NCI-H524 treated with DMSO at 0.1 percent for 48 hours (cell line): ENCODE measurements at regions not wholly inside any gene's neighbourhood (a gene's known extent, or its start where the extent isn't known, plus 50 kb on each side); places are given as distances from the start of the nearest gene placed in this dataset.
"Not testable (repeated sequence)": the region's sequence is repeated elsewhere in the genome, so short reads cannot be mapped to it uniquely, and the experiment has no call there.

ENCODE experiments used
- DNase-seq: peaks from one replicate; lab custom pipeline; 2025; lab: John Stamatoyannopoulos, UW

GRCh38 chr14:81584495-81584894 is 50.8 kb upstream of the SEL1L start:
- no peak for DNase-seq

GRCh38 chr14:81589381-81590065 is 55.9 kb upstream of the SEL1L start:
- DNase-seq: no peak

DNA sequence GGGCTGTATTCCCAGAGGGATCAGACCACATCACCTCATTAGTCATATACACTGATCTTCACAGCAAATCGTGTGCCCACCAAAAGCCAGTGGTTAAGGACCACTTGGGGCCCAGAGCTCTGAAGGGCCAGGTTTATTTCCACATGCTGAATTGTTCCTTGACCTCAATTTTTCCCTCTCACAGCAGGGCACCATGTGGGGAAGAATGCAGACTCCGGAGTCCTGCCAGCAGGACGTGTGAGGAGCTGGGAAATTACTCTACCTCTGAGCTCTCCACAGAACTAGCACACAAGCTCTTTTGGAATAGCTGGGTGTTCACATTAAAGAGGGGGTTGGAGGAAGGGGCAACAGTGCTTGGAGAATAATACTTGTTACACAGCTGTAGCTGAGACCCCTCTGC is 57.6 kb upstream of the SEL1L start:
- DNase-seq: no peak

DNA sequence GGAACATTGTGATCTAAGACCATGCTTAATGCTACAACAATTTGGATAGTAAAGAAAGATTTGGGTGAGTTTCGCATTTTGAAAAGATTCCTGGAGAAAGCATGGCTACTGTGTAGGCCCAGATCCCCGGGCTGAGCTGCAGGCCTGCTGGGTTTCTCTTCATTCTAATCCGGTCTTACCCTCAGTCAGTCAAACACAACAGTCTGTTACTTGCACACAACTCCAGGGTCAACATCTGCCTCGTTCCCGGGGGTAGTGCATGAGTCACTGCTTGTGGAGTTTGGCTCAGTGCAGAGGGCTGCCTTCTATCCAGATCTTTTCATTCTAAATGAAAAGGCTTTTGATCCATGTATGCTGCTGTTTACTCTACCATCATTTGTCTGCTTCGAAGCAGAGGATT is 60.4 kb upstream of the SEL1L start:
- DNase-seq: no peak

GRCh38 chr14:81605660-81606059 is 72.0 kb upstream of the SEL1L start:
- peak; percentile 57 for DNase-seq

DNA sequence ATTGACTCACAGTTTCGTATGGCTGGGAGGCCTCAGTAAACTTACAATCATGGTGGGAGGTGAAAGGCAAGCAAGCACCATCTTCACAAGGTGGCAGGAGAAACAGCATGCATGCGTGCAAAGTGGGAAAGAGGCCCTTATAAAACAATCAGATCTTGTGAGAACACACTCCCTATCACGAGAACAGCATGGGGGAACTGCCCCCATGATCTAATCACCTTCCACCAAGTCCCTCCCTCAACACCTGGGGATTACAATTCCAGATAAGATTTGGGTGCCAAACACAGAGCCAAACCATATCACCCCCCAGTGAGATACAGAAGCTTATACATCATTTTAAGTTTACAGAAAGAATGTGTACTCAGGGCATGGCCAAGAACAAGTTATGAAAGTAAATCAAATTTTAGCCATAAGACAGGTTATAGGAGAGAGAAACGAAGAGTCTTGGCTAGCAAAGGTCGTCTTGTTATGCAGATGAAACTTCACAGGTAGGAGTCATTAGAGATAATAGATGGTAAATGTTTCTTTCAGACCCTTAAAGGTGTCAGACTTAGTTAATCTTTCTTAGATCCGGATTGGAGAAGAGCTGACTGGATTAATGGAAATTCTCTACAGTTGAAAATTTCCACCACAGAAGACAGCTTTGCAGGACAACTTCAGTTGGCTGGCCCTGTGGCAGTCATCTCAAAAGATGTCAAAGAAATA is 79.8 kb upstream of the SEL1L start:
- no peak for DNase-seq

- DNase-seq: not testable (repeated sequence)
These were observed 80.6 kb upstream of the SEL1L start for GRCh38 chr14:81614302-81614701.

GRCh38 chr14:81618695-81619094 is 85.0 kb upstream of the SEL1L start:
- no peak for DNase-seq

DNA sequence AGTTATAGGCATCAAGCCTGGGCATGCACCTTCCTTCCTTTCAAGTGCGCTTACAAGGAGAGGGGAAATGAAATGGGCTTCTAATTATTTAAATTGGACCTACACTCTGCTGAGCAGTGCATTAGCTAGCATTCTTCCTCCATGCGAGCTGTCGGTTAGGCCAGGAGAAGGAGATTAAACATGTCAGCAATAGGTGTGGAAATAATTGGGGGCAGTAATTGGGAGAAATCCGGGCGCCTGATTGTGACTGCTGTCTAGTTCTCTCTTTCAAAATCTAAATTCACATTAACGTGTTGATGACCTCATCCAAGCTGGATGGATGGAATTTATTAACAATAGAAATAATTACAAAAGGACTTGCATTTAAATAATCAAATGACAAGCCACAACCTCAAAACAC is 86.2 kb upstream of the SEL1L start:
- DNase-seq: no peak

DNA sequence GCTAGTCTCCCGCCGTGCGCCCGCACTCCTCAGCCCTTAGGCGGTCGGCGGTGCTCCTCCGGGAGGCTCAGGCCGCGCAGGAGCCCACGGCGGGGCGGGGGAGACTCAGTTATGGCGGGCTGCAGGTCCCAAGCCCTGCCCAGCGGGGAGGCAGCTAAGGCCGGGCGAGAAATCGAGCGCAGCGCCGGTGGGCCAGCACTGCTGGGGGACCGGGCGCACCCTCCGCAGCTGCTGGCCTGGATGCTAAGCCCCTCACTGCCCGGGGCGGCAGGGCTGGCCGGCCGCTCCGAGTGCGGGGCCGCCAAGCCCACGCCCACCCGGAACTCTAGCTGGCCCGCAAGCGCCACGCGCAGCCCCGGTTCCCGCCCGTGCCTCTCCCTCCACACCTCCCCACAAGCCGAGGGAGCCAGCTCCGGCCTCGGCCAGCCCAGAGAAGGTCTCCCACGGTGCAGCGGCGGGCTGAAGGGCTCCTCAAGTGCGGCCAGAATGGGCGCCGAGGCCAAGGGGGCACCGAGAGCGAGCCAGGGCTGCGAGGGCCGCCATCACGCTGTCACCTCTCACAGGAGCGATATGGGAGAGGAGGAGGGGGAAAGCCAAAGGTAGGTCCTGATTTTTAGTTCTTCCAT is 90.2 kb upstream of the SEL1L start:
- DNase-seq: not testable (repeated sequence)

- DNase-seq: peak; percentile 59
These were observed 91.7 kb upstream of the SEL1L start for GRCh38 chr14:81625343-81625742.

DNA sequence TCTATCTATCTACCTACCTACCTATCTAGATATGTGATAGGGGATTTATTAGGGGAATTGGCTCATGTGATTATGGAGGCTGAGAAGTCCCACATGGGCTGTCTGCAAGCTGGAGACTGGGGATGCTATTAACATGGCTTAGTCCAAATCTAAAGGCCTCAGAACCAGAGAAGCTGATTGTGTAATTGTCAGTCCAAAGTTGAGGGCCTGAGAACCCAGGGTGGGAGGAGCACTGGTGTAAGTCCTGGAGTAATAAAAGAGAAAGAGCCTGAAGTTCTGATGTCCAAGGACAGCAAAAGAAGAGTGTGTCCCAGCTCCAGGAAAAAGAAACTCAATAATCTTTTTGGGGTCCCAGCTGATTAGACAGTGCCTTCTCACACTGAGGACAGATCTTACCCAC is 98.5 kb upstream of the SEL1L start:
- no peak for DNase-seq

DNA sequence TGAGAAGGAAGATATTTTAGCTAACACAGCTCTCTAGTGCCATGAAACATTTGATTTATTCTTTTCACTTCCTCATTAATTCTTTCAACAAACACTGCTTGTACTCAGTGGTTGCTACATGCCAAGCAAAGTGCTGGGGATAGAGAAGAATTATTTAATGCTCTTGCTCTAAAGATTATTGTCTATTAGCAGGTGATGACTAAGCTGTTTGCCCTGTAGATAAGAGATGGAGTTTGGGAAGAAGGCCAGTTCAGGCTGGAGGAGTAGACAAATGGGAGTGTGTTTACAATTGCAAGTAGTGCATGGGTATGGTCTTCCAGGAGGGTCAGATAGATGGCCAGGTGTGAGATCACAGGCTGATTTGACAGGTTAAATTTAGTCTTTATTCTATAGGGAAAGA is 99.8 kb upstream of the SEL1L start:
- no peak for DNase-seq

- DNase-seq: no peak
These were observed 104.0 kb upstream of the SEL1L start for GRCh38 chr14:81637639-81638038.

- no peak for DNase-seq
These were observed 105.1 kb upstream of the SEL1L start for GRCh38 chr14:81638656-81639280.

DNA sequence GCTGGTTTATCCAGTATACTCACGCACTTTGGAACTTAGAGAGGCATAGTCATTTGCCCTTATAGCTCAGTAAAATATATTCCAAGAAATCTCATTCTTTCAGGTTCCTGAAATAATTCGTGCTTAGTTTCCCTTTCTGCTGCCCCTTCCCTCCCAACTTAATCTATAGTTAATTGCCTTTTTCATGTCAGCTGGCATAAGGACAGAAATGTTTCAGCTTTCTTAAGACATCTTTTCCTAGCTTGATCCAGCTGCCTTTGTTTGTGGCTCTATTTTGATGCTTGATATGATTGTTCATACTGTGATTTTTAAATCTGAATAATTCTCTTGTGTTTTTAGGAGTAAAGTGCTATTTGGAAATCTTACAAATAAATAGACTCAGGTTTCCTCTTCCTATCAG is 120.0 kb upstream of the SEL1L start:
- DNase-seq: no peak

GRCh38 chr14:81655423-81656314 is 122.0 kb upstream of the SEL1L start:
- DNase-seq: no peak

- DNase-seq: no peak
These were observed 123.2 kb upstream of the SEL1L start for GRCh38 chr14:81656811-81657210.

DNA sequence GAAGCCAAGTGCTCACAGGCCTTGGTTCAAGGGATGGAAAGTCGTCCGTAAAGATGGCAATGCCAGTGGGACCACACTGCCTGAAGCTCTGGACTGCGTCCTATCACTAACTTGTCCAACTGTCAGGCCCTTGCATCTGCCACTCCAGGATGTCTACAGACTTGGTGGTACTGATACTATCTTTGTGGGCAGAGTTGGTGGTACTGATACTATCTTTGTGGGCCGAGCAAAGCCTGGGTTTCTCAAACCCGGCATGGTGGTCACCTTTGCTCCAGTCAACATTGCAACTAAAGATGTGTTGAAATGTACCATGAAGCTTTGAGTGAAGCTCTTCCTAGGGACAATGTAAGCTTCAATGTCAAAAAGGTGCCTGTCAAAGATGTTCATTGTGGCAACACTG is 128.4 kb upstream of the SEL1L start:
- no peak for DNase-seq

DNA sequence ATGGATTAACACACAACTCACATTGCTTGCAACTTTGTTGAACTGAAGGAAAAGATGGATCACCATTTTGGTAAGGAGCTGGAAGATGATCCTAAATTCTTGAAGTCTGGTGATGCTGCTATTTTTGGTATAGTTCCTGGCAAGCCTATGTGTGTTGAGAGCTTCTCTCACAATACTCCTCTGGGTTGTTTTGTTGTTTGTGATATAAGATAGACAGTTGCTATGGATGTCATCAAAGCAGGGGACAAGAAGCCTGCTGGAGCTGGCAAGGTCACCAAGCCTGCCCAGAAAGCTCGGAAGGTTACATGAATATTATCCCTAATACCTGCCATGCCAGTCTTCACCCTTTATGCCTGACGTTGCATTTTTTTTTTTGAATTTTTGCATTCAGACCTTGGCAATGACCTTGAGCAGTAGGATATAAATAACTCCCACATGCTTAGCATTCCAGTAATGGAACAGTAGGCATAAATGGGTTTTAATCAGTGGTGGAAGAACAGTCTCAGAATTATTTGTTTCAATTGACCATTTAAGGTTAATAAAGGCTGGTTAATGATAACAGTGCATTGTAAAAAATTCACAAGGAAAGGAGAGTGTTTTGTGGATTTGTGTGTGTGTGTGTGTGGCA is 129.0 kb upstream of the SEL1L start:
- DNase-seq: no peak

GRCh38 chr14:81668626-81669274 is 135.1 kb upstream of the SEL1L start:
- no peak for DNase-seq
